Ishikawa (cell line): ENCODE measurements at regions not wholly inside any gene's neighbourhood (a gene's known extent, or its start where the extent isn't known, plus 50 kb on each side); places are given as distances from the start of the nearest gene placed in this dataset.

Experiments used
- CREB1 ChIP-seq: IDR thresholded peaks from 2 replicates; pipeline ENCODE4 v1.6.1; 2012; ENCODE audit warnings: low read depth
- EP300 ChIP-seq: IDR thresholded peaks from 2 replicates; pipeline ENCODE4 v1.6.1; 2012; ENCODE audit warnings: borderline replicate concordance
- FOXM1 ChIP-seq: IDR thresholded peaks from 2 replicates; pipeline ENCODE4 v1.6.1; 2012; ENCODE audit warnings: low read depth, borderline replicate concordance
- NFIC ChIP-seq: IDR thresholded peaks from 2 replicates; pipeline ENCODE4 v1.6.1; 2012
- RAD21 ChIP-seq: IDR thresholded peaks from 2 replicates; pipeline ENCODE4 v1.6.1; 2012; ENCODE audit warnings: low read depth
- TAF1 ChIP-seq: IDR thresholded peaks from 2 replicates; pipeline ENCODE4 v1.6.1; 2012; ENCODE audit warnings: low read depth, mild to moderate bottlenecking
- TCF12 ChIP-seq: IDR thresholded peaks from 2 replicates; pipeline ENCODE4 v1.6.1; 2012; ENCODE audit warnings: low read depth
- TEAD4 ChIP-seq: IDR thresholded peaks from 2 replicates; pipeline ENCODE4 v1.6.1; 2012
- USF1 ChIP-seq: IDR thresholded peaks from 2 replicates; pipeline ENCODE4 v1.6.1; 2012
- YY1 ChIP-seq: IDR thresholded peaks from 2 replicates; pipeline ENCODE4 v1.6.1; 2012; ENCODE audit warnings: low read depth
- ZBTB7A ChIP-seq: IDR thresholded peaks from 2 replicates; pipeline ENCODE4 v1.6.1; 2012; ENCODE audit warnings: low read depth
- TF ChIP-seq, protein P1 (sequence below): IDR thresholded peaks from 2 replicates; pipeline ENCODE4 v1.6.1; 2012
- TF ChIP-seq, protein P2 (sequence below): IDR thresholded peaks from 2 replicates; pipeline ENCODE4 v1.6.1; 2012; ENCODE audit warnings: low read depth, mild to moderate bottlenecking

GRCh38 chr20:17856837-17857605 lies 111.6 kb downstream of the SNX5 start:
- TF ChIP-seq TAF1 (no peak), TCF12 (no peak), RAD21 (no peak), EP300 (no peak), USF1 (no peak), YY1 (no peak), ZBTB7A (no peak), FOXM1 (no peak), TEAD4 (no peak), CREB1 (no peak), NFIC (no peak)
- TF ChIP-seq, protein P1, sequence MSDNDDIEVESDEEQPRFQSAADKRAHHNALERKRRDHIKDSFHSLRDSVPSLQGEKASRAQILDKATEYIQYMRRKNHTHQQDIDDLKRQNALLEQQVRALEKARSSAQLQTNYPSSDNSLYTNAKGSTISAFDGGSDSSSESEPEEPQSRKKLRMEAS: no peak
- TF ChIP-seq, protein P2, sequence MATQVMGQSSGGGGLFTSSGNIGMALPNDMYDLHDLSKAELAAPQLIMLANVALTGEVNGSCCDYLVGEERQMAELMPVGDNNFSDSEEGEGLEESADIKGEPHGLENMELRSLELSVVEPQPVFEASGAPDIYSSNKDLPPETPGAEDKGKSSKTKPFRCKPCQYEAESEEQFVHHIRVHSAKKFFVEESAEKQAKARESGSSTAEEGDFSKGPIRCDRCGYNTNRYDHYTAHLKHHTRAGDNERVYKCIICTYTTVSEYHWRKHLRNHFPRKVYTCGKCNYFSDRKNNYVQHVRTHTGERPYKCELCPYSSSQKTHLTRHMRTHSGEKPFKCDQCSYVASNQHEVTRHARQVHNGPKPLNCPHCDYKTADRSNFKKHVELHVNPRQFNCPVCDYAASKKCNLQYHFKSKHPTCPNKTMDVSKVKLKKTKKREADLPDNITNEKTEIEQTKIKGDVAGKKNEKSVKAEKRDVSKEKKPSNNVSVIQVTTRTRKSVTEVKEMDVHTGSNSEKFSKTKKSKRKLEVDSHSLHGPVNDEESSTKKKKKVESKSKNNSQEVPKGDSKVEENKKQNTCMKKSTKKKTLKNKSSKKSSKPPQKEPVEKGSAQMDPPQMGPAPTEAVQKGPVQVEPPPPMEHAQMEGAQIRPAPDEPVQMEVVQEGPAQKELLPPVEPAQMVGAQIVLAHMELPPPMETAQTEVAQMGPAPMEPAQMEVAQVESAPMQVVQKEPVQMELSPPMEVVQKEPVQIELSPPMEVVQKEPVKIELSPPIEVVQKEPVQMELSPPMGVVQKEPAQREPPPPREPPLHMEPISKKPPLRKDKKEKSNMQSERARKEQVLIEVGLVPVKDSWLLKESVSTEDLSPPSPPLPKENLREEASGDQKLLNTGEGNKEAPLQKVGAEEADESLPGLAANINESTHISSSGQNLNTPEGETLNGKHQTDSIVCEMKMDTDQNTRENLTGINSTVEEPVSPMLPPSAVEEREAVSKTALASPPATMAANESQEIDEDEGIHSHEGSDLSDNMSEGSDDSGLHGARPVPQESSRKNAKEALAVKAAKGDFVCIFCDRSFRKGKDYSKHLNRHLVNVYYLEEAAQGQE: no peak
